ENCODE measurements at regions not wholly inside any gene's neighbourhood (a gene's known extent, or its start where the extent isn't known, plus 50 kb on each side); places are given as distances from the start of the nearest gene placed in this dataset.

- intact Hi-C loops (cut with DNase I): no loop called here
- no peak overlapping the region for H3K4me3 ChIP-seq
- H3K27me3 ChIP-seq: no peaks in the 10 kb centered on the region
- no peaks in the 10 kb centered on the region for H3K4me1 ChIP-seq (replicated peaks in 1 of 2)
- no peaks in the 10 kb centered on the region for H3K36me3 ChIP-seq (replicated peaks in 1 of 2)
- DNase-seq: no peak
- H3K27ac ChIP-seq: no peak overlapping the region
- WGBS, 4 donors: 85 to 95% (median 92%) methylated on average over 8 to 9 of the region's 9 CpGs
- H3K9me3 ChIP-seq (replicated peaks in 1 of 3): no peaks in the 10 kb centered on the region
- TF ChIP-seq POLR2A (IDR thresholded peaks at IDR 0.05): no peak
- no peak for TF ChIP-seq CTCF (IDR thresholded peaks at IDR 0.05)
These were observed 1273.1 kb upstream of the TMEM132C start for GRCh38 chr12:126993898-126994297.

GRCh38 chr12:126994599-126994998 lies 1272.4 kb upstream of the TMEM132C start:
- Histone ChIP-seq H3K27me3 (no peaks in the 10 kb centered on the region), H3K4me3 (no peak overlapping the region), H3K27ac (no peak overlapping the region), H3K9me3 (replicated peaks in 1 of 3) (no peaks in the 10 kb centered on the region), H3K4me1 (replicated peaks in 1 of 2) (no peaks in the 10 kb centered on the region), H3K36me3 (replicated peaks in 1 of 2) (no peaks in the 10 kb centered on the region)
- no peak for DNase-seq
- WGBS, 4 donors: 64 to 81% (median 81%) methylated on average over 4 of the region's 4 CpGs
- intact Hi-C loops (cut with DNase I): no loop called here
- no peak for TF ChIP-seq POLR2A (IDR thresholded peaks at IDR 0.05)
- TF ChIP-seq CTCF (IDR thresholded peaks at IDR 0.05): no peak

GRCh38 chr12:126998031-126998430 lies 1268.9 kb upstream of the TMEM132C start:
- 89 to 94% (median 92%) methylated on average over 4 of the region's 4 CpGs for WGBS, 4 donors
- TF ChIP-seq CTCF (IDR thresholded peaks at IDR 0.05) (no peak), POLR2A (IDR thresholded peaks at IDR 0.05) (no peak)
- Histone ChIP-seq H3K9me3 (replicated peaks in 1 of 3) (no peaks in the 10 kb centered on the region), H3K27ac (no peak overlapping the region), H3K27me3 (no peaks in the 10 kb centered on the region), H3K4me1 (replicated peaks in 1 of 2) (no peaks in the 10 kb centered on the region), H3K36me3 (replicated peaks in 1 of 2) (no peaks in the 10 kb centered on the region), H3K4me3 (no peak overlapping the region)
- no peak for DNase-seq
- intact Hi-C loops (cut with DNase I): no loop called here

GRCh38 chr12:126998747-126999285 lies 1268.2 kb upstream of the TMEM132C start:
- TF ChIP-seq CTCF (IDR thresholded peaks at IDR 0.05) (no peak), POLR2A (IDR thresholded peaks at IDR 0.05) (no peak)
- H3K27me3 ChIP-seq: no peaks in the 10 kb centered on the region
- H3K36me3 ChIP-seq (replicated peaks in 1 of 2): no peaks in the 10 kb centered on the region
- H3K4me1 ChIP-seq (replicated peaks in 1 of 2): no peaks in the 10 kb centered on the region
- DNase-seq: peak in 2 of 7 donors; percentile 10 to 18
- WGBS, 4 donors: 62 to 67% (median 63%) methylated on average over 10 of the region's 10 CpGs
- intact Hi-C loops (cut with DNase I): no loop called here
- H3K27ac ChIP-seq: no peak overlapping the region
- no peak overlapping the region for H3K4me3 ChIP-seq
- no peaks in the 10 kb centered on the region for H3K9me3 ChIP-seq (replicated peaks in 1 of 3)

All from adrenal gland (tissue), 9 donors.